Esophagus squamous epithelium (tissue), 5 donors: ENCODE measurements at regions not wholly inside any gene's neighbourhood (a gene's known extent, or its start where the extent isn't known, plus 50 kb on each side); places are given as distances from the start of the nearest gene placed in this dataset.

Experiments
- DNase-seq: peaks from one replicate; lab custom pipeline; 2025; lab: John Stamatoyannopoulos, UW
- H3K27ac ChIP-seq, 4 donors: fragments of 200-600 bp; sonication (generic); one replicate each; pipeline ENCODE4 v1.5.1; 2016 to 2019; ENCODE audit warnings: mild to moderate bottlenecking in 1 of 4
- H3K27me3 ChIP-seq, 4 donors: fragments of 200-600 bp; sonication (generic); 1 replicate in 3 of 4; 2 replicates in 1 of 4; pipeline versions ENCODE4 v1.5.1 to v1.6.0; 2017 to 2021; ENCODE audit warnings: antibody characterized with exemption in 1 of 4
- H3K36me3 ChIP-seq, 3 donors: fragments of 200-600 bp; sonication (generic); one replicate each; pipeline ENCODE4 v1.5.1; 2016 to 2019
- H3K4me1 ChIP-seq, 3 donors: fragments of 200-600 bp; sonication (generic); one replicate each; pipeline ENCODE4 v1.5.1; 2017 to 2019
- H3K4me3 ChIP-seq, 4 donors: fragments of 200-600 bp; sonication (generic); 1 replicate in 3 of 4; 2 replicates in 1 of 4; pipeline ENCODE4 v1.5.1; 2016 to 2019; ENCODE audit warnings: mild to moderate bottlenecking in 2 of 4, moderate library complexity in 1 of 4
- H3K9me3 ChIP-seq, 3 donors: fragments of 200-600 bp; sonication (generic); one replicate each; pipeline ENCODE4 v1.5.1; 2016 to 2019
- POLR2A ChIP-seq, 4 donors: fragments of 450-650 bp; IDR thresholded peaks; one replicate each; pipeline ENCODE4 v1.6.1; 2017; ENCODE audit warnings: antibody characterized with exemption in 4 of 4, mild to moderate bottlenecking in 4 of 4, moderate library complexity in 3 of 4
- WGBS, 2 donors: methylation state at CpG; one replicate each; pipeline ENCODE4 v1.1.5; 2018; 5-methylcytosine and 5-hydroxymethylcytosine counted together
- intact Hi-C: fragments of 100-400 bp; cut with DNase I; formaldehyde crosslinking; loops from one replicate; pipeline ENCODE4 v1.15.0; 2022
- TF ChIP-seq, protein P1 (sequence below), 6 experiments: fragments of 450-650 bp in 4 of 6; fragments of 200-600 bp in 2 of 6; sonication (generic) in 2 of 6; IDR thresholded peaks; one replicate each; pipeline ENCODE4 v1.5.1; 2016 to 2019; ENCODE audit warnings: antibody characterized with exemption in 6 of 6, mild to moderate bottlenecking in 4 of 6, moderate library complexity in 4 of 6
- donor health status: DM: yes; HTN: yes; CAD: no.

DNA sequence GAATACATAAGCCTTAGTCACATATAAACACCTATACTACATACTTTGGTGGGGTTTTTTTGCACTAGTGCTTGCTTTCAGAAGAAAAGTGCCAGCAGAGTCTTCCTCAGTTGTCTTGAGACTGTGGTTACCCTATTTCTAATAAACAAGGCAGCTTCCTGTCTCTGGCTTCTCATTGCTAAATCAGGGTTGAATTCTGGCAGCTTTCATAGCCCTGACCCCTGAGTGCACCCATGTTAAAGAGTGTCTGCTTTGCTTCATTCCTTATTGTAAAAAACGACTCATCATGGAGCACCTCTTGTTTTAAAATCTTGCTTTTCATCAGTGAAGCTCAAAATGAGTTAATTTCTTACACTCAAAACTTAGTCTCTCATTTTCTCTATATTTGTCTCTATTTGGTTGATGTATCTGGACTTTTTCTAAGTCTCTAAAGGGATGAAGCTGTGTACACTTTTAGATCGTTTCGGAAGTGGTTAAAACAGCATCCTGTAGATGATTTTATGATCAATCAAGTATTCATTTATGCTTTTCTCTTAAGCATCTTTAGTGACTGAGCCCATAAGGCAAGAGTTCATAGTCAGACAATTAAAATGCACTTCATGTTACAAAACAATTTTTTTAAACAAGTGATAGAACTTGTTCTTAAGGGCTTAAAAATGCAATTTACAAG lies 72.1 kb downstream of the KLF12 start:
- Histone ChIP-seq H3K4me3 (no peak overlapping the region), H3K27me3 (no peaks in the 10 kb centered on the region), H3K36me3 (no peaks in the 10 kb centered on the region), H3K27ac (peak overlapping the region in 3 of 4 donors; percentile 38 to 74 (median 49)), H3K4me1 (peaks cover 0 to 40% (median 13%) of the 10 kb centered on the region in 3 donors), H3K9me3 (no peaks in the 10 kb centered on the region)
- DNase-seq = no peak
- intact Hi-C loops = no loop called here
- no peak for TF ChIP-seq POLR2A (IDR thresholded peaks at IDR 0.05)
- TF ChIP-seq, protein P1, sequence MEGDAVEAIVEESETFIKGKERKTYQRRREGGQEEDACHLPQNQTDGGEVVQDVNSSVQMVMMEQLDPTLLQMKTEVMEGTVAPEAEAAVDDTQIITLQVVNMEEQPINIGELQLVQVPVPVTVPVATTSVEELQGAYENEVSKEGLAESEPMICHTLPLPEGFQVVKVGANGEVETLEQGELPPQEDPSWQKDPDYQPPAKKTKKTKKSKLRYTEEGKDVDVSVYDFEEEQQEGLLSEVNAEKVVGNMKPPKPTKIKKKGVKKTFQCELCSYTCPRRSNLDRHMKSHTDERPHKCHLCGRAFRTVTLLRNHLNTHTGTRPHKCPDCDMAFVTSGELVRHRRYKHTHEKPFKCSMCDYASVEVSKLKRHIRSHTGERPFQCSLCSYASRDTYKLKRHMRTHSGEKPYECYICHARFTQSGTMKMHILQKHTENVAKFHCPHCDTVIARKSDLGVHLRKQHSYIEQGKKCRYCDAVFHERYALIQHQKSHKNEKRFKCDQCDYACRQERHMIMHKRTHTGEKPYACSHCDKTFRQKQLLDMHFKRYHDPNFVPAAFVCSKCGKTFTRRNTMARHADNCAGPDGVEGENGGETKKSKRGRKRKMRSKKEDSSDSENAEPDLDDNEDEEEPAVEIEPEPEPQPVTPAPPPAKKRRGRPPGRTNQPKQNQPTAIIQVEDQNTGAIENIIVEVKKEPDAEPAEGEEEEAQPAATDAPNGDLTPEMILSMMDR (IDR thresholded peaks at IDR 0.05) = no peak
- WGBS, 2 donors = 36 to 39% methylated on average over 3 of the region's 3 CpGs

DNA sequence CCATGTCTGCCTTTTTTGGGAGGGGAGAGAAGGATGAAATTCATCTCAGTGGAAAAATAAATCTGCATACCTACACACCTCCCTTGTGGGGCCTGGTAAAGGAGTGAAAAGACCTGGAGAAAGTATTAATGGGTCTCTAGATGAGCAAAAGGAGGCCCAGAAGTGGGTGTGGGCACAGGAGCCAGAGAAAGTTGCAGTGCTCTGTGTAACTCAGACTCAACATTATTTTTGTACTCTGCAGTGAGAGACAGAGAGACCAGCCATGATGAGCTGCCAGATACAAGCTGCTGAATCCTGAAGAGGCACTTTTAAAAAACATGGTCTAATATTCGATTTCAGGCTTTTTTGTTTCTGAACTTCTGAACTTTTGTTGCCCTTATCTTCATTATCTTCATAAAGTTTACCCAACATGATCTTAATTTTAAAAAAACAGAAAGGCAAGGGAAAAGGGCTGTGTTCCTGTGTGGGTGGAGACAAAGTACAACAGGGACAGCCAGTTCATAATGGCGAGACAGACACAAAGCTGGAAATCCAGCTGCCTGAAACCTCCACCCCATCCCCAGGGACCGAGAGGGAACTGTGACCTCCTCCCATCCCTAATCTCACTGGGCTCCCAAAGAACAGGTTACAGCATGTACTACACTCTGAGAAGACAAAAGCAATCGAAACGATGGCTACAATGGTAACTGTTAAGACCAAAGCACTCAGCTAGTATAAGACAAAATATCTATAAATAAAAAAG lies 77.2 kb downstream of the KLF12 start:
- H3K4me1 ChIP-seq = peaks cover 6 to 29% (median 8%) of the 10 kb centered on the region in 3 donors
- no peak for DNase-seq
- H3K4me3 ChIP-seq = no peak overlapping the region
- TF ChIP-seq POLR2A (IDR thresholded peaks at IDR 0.05) = no peak
- TF ChIP-seq, protein P1 (IDR thresholded peaks at IDR 0.05) = no peak
- 28 to 38% methylated on average over 5 of the region's 5 CpGs for WGBS, 2 donors
- no peaks in the 10 kb centered on the region for H3K9me3 ChIP-seq
- intact Hi-C loops = no loop called here
- H3K27me3 ChIP-seq = no peaks in the 10 kb centered on the region
- no peaks in the 10 kb centered on the region for H3K36me3 ChIP-seq
- peak overlapping the region in 1 of 4 donors; percentile 7 for H3K27ac ChIP-seq

DNA sequence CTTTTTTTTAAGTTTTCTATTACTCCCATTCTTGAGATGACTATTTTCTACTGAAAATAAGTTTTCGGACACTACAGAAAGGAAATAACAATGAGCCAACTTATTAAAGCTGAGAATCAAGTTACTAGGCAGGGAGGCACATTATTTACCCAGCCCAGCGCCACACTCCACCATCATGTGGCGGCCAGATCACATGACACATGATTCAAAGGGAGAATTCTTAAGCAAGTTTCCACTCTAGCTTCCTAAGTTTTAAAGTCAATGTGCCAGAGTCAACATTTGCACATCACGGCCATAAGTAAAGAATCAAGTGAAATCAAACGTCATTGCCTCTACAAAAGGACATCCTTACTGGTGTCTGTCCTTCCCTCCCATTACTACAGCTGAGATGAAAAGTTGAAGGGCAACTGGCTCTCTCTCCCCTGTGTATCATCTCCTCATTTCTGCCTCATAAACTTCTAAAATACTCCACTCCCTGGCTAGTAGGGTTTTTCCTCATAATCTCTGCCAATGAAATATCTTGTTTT lies 81.7 kb downstream of the KLF12 start:
- no peak for DNase-seq
- H3K36me3 ChIP-seq = no peaks in the 10 kb centered on the region
- 81 to 84% methylated on average over 5 of the region's 5 CpGs for WGBS, 2 donors
- H3K9me3 ChIP-seq = no peaks in the 10 kb centered on the region
- intact Hi-C loops = no loop called here
- no peak for TF ChIP-seq POLR2A (IDR thresholded peaks at IDR 0.05)
- TF ChIP-seq, protein P1 (IDR thresholded peaks at IDR 0.05) = no peak
- peaks cover 3 to 21% (median 6%) of the 10 kb centered on the region in 3 donors for H3K4me1 ChIP-seq
- no peak overlapping the region for H3K4me3 ChIP-seq
- H3K27ac ChIP-seq = no peak overlapping the region
- no peaks in the 10 kb centered on the region for H3K27me3 ChIP-seq

DNA sequence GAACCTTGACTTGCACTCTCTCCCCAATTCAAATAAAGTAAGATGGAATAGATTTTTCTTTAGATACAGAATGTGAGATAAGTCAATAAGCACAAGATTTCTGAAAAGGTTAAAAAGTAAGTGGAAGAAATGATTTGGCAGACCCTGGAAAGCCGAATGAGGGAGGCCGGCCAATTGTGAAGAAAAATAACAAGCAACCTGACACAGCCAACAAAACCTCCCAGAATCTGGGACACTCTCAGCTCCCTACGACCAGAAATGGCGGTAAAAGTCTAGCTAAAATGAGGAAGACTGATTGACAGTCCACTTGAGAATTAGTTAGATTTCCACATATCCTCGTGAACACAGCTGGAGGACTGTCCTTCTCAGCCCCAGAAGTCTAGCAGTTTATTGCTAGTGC lies 85.4 kb downstream of the KLF12 start:
- H3K36me3 ChIP-seq = no peaks in the 10 kb centered on the region
- no peak overlapping the region for H3K27ac ChIP-seq
- WGBS, 2 donors = 73 to 87% methylated on average over 5 of the region's 5 CpGs
- peaks cover 0 to 5% (median 0%) of the 10 kb centered on the region in 3 donors for H3K4me1 ChIP-seq
- intact Hi-C loops = no loop called here
- no peaks in the 10 kb centered on the region for H3K27me3 ChIP-seq
- no peaks in the 10 kb centered on the region for H3K9me3 ChIP-seq
- TF ChIP-seq, protein P1 (IDR thresholded peaks at IDR 0.05) = no peak
- no peak for TF ChIP-seq POLR2A (IDR thresholded peaks at IDR 0.05)
- H3K4me3 ChIP-seq = no peak overlapping the region
- no peak for DNase-seq
